Subcutaneous abdominal adipose tissue (tissue), 5 donors: ENCODE measurements at regions not wholly inside any gene's neighbourhood (a gene's known extent, or its start where the extent isn't known, plus 50 kb on each side); places are given as distances from the start of the nearest gene placed in this dataset.

Experiments
- H3K27ac ChIP-seq: one replicate; pipeline ENCODE4 v1.7.0; 2013; ENCODE audit warnings: low read depth, mild to moderate bottlenecking, inconsistent platforms, low read length, moderate library complexity
- H3K27me3 ChIP-seq, 5 donors: one replicate each; pipeline ENCODE4 v1.7.0; 2013; ENCODE audit warnings: low read length in 5 of 5, inconsistent platforms in 1 of 5; ENCODE audit not compliant: control insufficient read depth in 5 of 5, insufficient read depth in 4 of 5
- H3K36me3 ChIP-seq, 5 donors: one replicate each; pipeline ENCODE4 v1.7.0; 2013; ENCODE audit warnings: low read length in 5 of 5; ENCODE audit not compliant: control insufficient read depth in 5 of 5, insufficient read depth in 5 of 5
- H3K4me1 ChIP-seq, 5 donors: one replicate each; pipeline ENCODE4 v1.7.0; 2013; ENCODE audit warnings: low read length in 5 of 5, mild to moderate bottlenecking in 3 of 5, moderate library complexity in 1 of 5; ENCODE audit not compliant: control insufficient read depth in 5 of 5, insufficient read depth in 5 of 5
- H3K4me3 ChIP-seq, 5 donors: one replicate each; pipeline ENCODE4 v1.7.0; 2013; ENCODE audit warnings: low read length in 5 of 5, low read depth in 1 of 5
- H3K9ac ChIP-seq, 5 donors: one replicate each; pipeline ENCODE4 v1.7.0; 2013; ENCODE audit warnings: low read length in 5 of 5, mild to moderate bottlenecking in 4 of 5, moderate library complexity in 3 of 5
- H3K9me3 ChIP-seq, 5 donors: one replicate each; pipeline ENCODE4 v1.7.0; 2013; ENCODE audit warnings: low read length in 5 of 5; ENCODE audit not compliant: control insufficient read depth in 5 of 5
- donor health status: healthy.
- donor health status: healthy.
- donor health status: healthy.
- donor health status: healthy.
- donor health status: healthy.

GRCh38 chr12:91419809-91420208 lies 237.2 kb upstream of the DCN start:
- Histone ChIP-seq H3K9me3 (no peaks in the 10 kb centered on the region), H3K27ac (no peak overlapping the region), H3K27me3 (no peaks in the 10 kb centered on the region), H3K4me3 (no peak overlapping the region), H3K36me3 (no peaks in the 10 kb centered on the region), H3K4me1 (no peaks in the 10 kb centered on the region), H3K9ac (no peak overlapping the region)

GRCh38 chr12:91418221-91419090 lies 235.8 kb upstream of the DCN start:
- H3K27ac ChIP-seq = no peak overlapping the region
- H3K4me3 ChIP-seq = no peak overlapping the region
- H3K36me3 ChIP-seq = no peaks in the 10 kb centered on the region
- H3K9me3 ChIP-seq = no peaks in the 10 kb centered on the region
- H3K27me3 ChIP-seq = no peaks in the 10 kb centered on the region
- H3K9ac ChIP-seq = no peak overlapping the region
- H3K4me1 ChIP-seq = no peaks in the 10 kb centered on the region

- H3K4me3 ChIP-seq = no peak overlapping the region
- H3K27me3 ChIP-seq = no peaks in the 10 kb centered on the region
- no peak overlapping the region for H3K27ac ChIP-seq
- no peaks in the 10 kb centered on the region for H3K36me3 ChIP-seq
- no peaks in the 10 kb centered on the region for H3K4me1 ChIP-seq
- H3K9ac ChIP-seq = no peak overlapping the region
- H3K9me3 ChIP-seq = no peaks in the 10 kb centered on the region
These were observed 235.0 kb upstream of the DCN start for GRCh38 chr12:91417650-91418049.

GRCh38 chr12:91414636-91415035 lies 232.0 kb upstream of the DCN start:
- no peaks in the 10 kb centered on the region for H3K4me1 ChIP-seq
- no peaks in the 10 kb centered on the region for H3K36me3 ChIP-seq
- H3K27me3 ChIP-seq = no peaks in the 10 kb centered on the region
- no peaks in the 10 kb centered on the region for H3K9me3 ChIP-seq
- no peak overlapping the region for H3K9ac ChIP-seq
- no peak overlapping the region for H3K4me3 ChIP-seq
- H3K27ac ChIP-seq = no peak overlapping the region

GRCh38 chr12:91413581-91414546 lies 231.2 kb upstream of the DCN start:
- no peak overlapping the region for H3K4me3 ChIP-seq
- no peak overlapping the region for H3K9ac ChIP-seq
- no peaks in the 10 kb centered on the region for H3K36me3 ChIP-seq
- H3K27me3 ChIP-seq = no peaks in the 10 kb centered on the region
- H3K27ac ChIP-seq = no peak overlapping the region
- no peaks in the 10 kb centered on the region for H3K4me1 ChIP-seq
- H3K9me3 ChIP-seq = no peaks in the 10 kb centered on the region

GRCh38 chr12:91406920-91407341 lies 224.3 kb upstream of the DCN start:
- H3K4me3 ChIP-seq = no peak overlapping the region
- no peak overlapping the region for H3K9ac ChIP-seq

GRCh38 chr12:91404441-91404840 lies 221.8 kb upstream of the DCN start:
- Histone ChIP-seq H3K9me3 (no peaks in the 10 kb centered on the region), H3K27me3 (no peaks in the 10 kb centered on the region), H3K4me1 (no peaks in the 10 kb centered on the region), H3K9ac (no peak overlapping the region), H3K36me3 (no peaks in the 10 kb centered on the region), H3K4me3 (no peak overlapping the region), H3K27ac (no peak overlapping the region)

More at GRCh38 chr12:91406920-91407341, 224.3 kb upstream of the DCN start:
- H3K27ac ChIP-seq = no peak overlapping the region
- H3K9me3 ChIP-seq = no peaks in the 10 kb centered on the region
- H3K4me1 ChIP-seq = no peaks in the 10 kb centered on the region
- no peaks in the 10 kb centered on the region for H3K36me3 ChIP-seq
- no peaks in the 10 kb centered on the region for H3K27me3 ChIP-seq

GRCh38 chr12:91401190-91401589 lies 218.6 kb upstream of the DCN start:
- Histone ChIP-seq H3K9ac (no peak overlapping the region), H3K9me3 (no peaks in the 10 kb centered on the region), H3K36me3 (no peaks in the 10 kb centered on the region), H3K27me3 (no peaks in the 10 kb centered on the region), H3K27ac (no peak overlapping the region), H3K4me3 (no peak overlapping the region), H3K4me1 (no peaks in the 10 kb centered on the region)

GRCh38 chr12:91400271-91400670 lies 217.7 kb upstream of the DCN start:
- Histone ChIP-seq H3K27ac (no peak overlapping the region), H3K27me3 (no peaks in the 10 kb centered on the region)

More at GRCh38 chr12:91400271-91400670, 217.7 kb upstream of the DCN start:
- H3K4me3 ChIP-seq = no peak overlapping the region
- H3K9me3 ChIP-seq = no peaks in the 10 kb centered on the region
- no peaks in the 10 kb centered on the region for H3K4me1 ChIP-seq
- H3K36me3 ChIP-seq = no peaks in the 10 kb centered on the region
- no peak overlapping the region for H3K9ac ChIP-seq
